ENCODE measurements at regions not wholly inside any gene's neighbourhood (a gene's known extent, or its start where the extent isn't known, plus 50 kb on each side); places are given as distances from the start of the nearest gene placed in this dataset.

- Histone ChIP-seq H3K27ac (no peak overlapping the region), H3K36me3 (no peaks in the 10 kb centered on the region), H3K4me3 (no peak overlapping the region), H3K27me3 (replicated peaks; ENCODE audit: insufficient read depth) (no peaks in the 10 kb centered on the region), H3K9me3 (no peaks in the 10 kb centered on the region), H3K4me1 (replicated peaks) (no peaks in the 10 kb centered on the region)
- intact Hi-C loops (cut with DNase I), result no loop called here
- WGBS, result 87% methylated on average over 3 of the region's 3 CpGs
- TF ChIP-seq CTCF (IDR thresholded peaks at IDR 0.05) (no peak), POLR2A (IDR thresholded peaks at IDR 0.05) (no peak), POLR2AphosphoS5 (IDR thresholded peaks at IDR 0.05) (no peak)
- no peak for DNase-seq (ENCODE audit: low spot score)
Measured at GRCh38 chr6:156114541-156114940, 658.9 kb upstream of the NOX3 start.

GRCh38 chr6:156113631-156114030 lies 658.0 kb upstream of the NOX3 start:
- Histone ChIP-seq H3K4me3 (no peak overlapping the region), H3K27me3 (replicated peaks; ENCODE audit: insufficient read depth) (no peaks in the 10 kb centered on the region), H3K27ac (no peak overlapping the region), H3K36me3 (no peaks in the 10 kb centered on the region), H3K4me1 (replicated peaks) (no peaks in the 10 kb centered on the region), H3K9me3 (no peaks in the 10 kb centered on the region)
- 83% methylated on average over 3 of the region's 3 CpGs for WGBS
- DNase-seq (ENCODE audit: low spot score), result no peak
- intact Hi-C loops (cut with DNase I), result no loop called here
- no peak for TF ChIP-seq POLR2AphosphoS5 (IDR thresholded peaks at IDR 0.05)
- TF ChIP-seq POLR2A (IDR thresholded peaks at IDR 0.05), result no peak
- no peak for TF ChIP-seq CTCF (IDR thresholded peaks at IDR 0.05)

- Histone ChIP-seq H3K4me3 (no peak overlapping the region), H3K27ac (no peak overlapping the region), H3K9me3 (no peaks in the 10 kb centered on the region), H3K27me3 (replicated peaks; ENCODE audit: insufficient read depth) (no peaks in the 10 kb centered on the region), H3K36me3 (no peaks in the 10 kb centered on the region), H3K4me1 (replicated peaks) (no peaks in the 10 kb centered on the region)
- WGBS, result 85% methylated on average over 10 of the region's 10 CpGs
- TF ChIP-seq POLR2A (IDR thresholded peaks at IDR 0.05), result no peak
- no peak for TF ChIP-seq CTCF (IDR thresholded peaks at IDR 0.05)
- no peak for TF ChIP-seq POLR2AphosphoS5 (IDR thresholded peaks at IDR 0.05)
- intact Hi-C loops (cut with DNase I), result no loop called here
- DNase-seq (ENCODE audit: low spot score), result no peak
Measured at GRCh38 chr6:156111913-156112312, 656.3 kb upstream of the NOX3 start.

- Histone ChIP-seq H3K36me3 (no peaks in the 10 kb centered on the region), H3K9me3 (no peaks in the 10 kb centered on the region), H3K27me3 (replicated peaks; ENCODE audit: insufficient read depth) (no peaks in the 10 kb centered on the region), H3K27ac (no peak overlapping the region), H3K4me1 (replicated peaks) (no peaks in the 10 kb centered on the region), H3K4me3 (no peak overlapping the region)
- intact Hi-C loops (cut with DNase I), result no loop called here
- DNase-seq (ENCODE audit: low spot score), result no peak
- TF ChIP-seq POLR2AphosphoS5 (IDR thresholded peaks at IDR 0.05) (no peak), POLR2A (IDR thresholded peaks at IDR 0.05) (no peak), CTCF (IDR thresholded peaks at IDR 0.05) (no peak)
- WGBS, result 97% methylated on average over 2 of the region's 2 CpGs
Measured at GRCh38 chr6:156110249-156110648, 654.6 kb upstream of the NOX3 start.

- no peaks in the 10 kb centered on the region for H3K27me3 ChIP-seq (replicated peaks; ENCODE audit: insufficient read depth)
- intact Hi-C loops (cut with DNase I), result no loop called here
- no peak for DNase-seq (ENCODE audit: low spot score)
- no peaks in the 10 kb centered on the region for H3K4me1 ChIP-seq (replicated peaks)
- WGBS, result 72% methylated on average over 1 of the region's 1 CpG
- H3K27ac ChIP-seq, result no peak overlapping the region
- no peaks in the 10 kb centered on the region for H3K36me3 ChIP-seq
- no peaks in the 10 kb centered on the region for H3K9me3 ChIP-seq
- no peak for TF ChIP-seq POLR2AphosphoS5 (IDR thresholded peaks at IDR 0.05)
- TF ChIP-seq POLR2A (IDR thresholded peaks at IDR 0.05), result no peak
- TF ChIP-seq CTCF (IDR thresholded peaks at IDR 0.05), result no peak
- no peak overlapping the region for H3K4me3 ChIP-seq
Measured at GRCh38 chr6:156109713-156110112, 654.1 kb upstream of the NOX3 start.

Measured in prostate gland (tissue), 2 donors.